Stomach (tissue), 8 donors: ENCODE measurements at regions not wholly inside any gene's neighbourhood (a gene's known extent, or its start where the extent isn't known, plus 50 kb on each side); places are given as distances from the start of the nearest gene placed in this dataset.

Experiments used
- DNase-seq, 2 donors: peaks; one replicate each; pipeline versions ENCODE4 v3.0.0 to v3.0.0-alpha.2; 2013 to 2019
- H3K27ac ChIP-seq, 5 donors: fragments of 200-600 bp in 4 of 5; sonication (generic) in 4 of 5; one replicate each; pipeline ENCODE4 v1.5.1; 2013 to 2019; ENCODE audit warnings: mild to moderate bottlenecking in 1 of 5, moderate library complexity in 1 of 5
- H3K27me3 ChIP-seq, 3 donors: fragments of 200-600 bp; sonication (generic); one replicate each; pipeline ENCODE4 v1.5.1; 2017 to 2019; ENCODE audit warnings: mixed run types in 1 of 3
- H3K36me3 ChIP-seq, 4 donors: fragments of 200-600 bp; sonication (generic); 1 replicate in 3 of 4; 2 replicates in 1 of 4; pipeline ENCODE4 v1.5.1; 2016 to 2019
- H3K4me1 ChIP-seq, 4 donors: fragments of 200-600 bp; sonication (generic); one replicate each; pipeline ENCODE4 v1.5.1; 2016 to 2019
- H3K4me3 ChIP-seq, 4 donors: fragments of 200-600 bp; sonication (generic) in 3 of 4; one replicate each; pipeline ENCODE4 v1.5.1; 2016 to 2019; ENCODE audit warnings: mild to moderate bottlenecking in 1 of 4
- H3K9me3 ChIP-seq, 4 donors: fragments of 200-600 bp; sonication (generic); one replicate each; pipeline ENCODE4 v1.5.1; 2016 to 2019
- CTCF ChIP-seq, 7 experiments: fragments of 450-650 bp in 4 of 7; fragments of 200-600 bp in 3 of 7; sonication (generic) in 3 of 7; IDR thresholded peaks; one replicate each; pipeline ENCODE4 v1.5.1; 2016 to 2019; ENCODE audit warnings: antibody characterized with exemption in 7 of 7, control low read depth in 2 of 7, mild to moderate bottlenecking in 1 of 7
- EP300 ChIP-seq: sonication (generic); formaldehyde crosslinking; IDR thresholded peaks from one replicate; pipeline ENCODE4 v1.6.1; 2017; ENCODE audit warnings: antibody characterized with exemption
- POLR2A ChIP-seq, 4 donors: fragments of 450-650 bp; IDR thresholded peaks; one replicate each; pipeline ENCODE4 v1.6.1; 2016; ENCODE audit warnings: antibody characterized with exemption in 4 of 4, control low read depth in 2 of 4, mild to moderate bottlenecking in 1 of 4, moderate library complexity in 1 of 4
- POLR2AphosphoS5 ChIP-seq, 3 donors: sonication (generic); formaldehyde crosslinking; IDR thresholded peaks; one replicate each; pipeline ENCODE4 v1.6.1; 2016; ENCODE audit warnings: antibody characterized with exemption in 3 of 3
- WGBS, 5 donors: extraction: QIAGEN DNeasy Blood & Tissue Kit in 3 of 5; methylation state at CpG; one replicate each; pipeline versions ENCODE4 v1.1.5 to v1.1.7; 2013 to 2018; 5-methylcytosine and 5-hydroxymethylcytosine counted together
- intact Hi-C: fragments of 100-400 bp; cut with DNase I; formaldehyde crosslinking; loops from one replicate; pipeline ENCODE4 v1.15.1; 2023; ENCODE audit warnings: low total_unique reads
- donor health status: healthy with polysubstance abuse.
- donor health status: Bipolar disorder and iron deficiency.
- donor health status: healthy.

GRCh38 chr5:133780619-133781280, 168.4 kb upstream of the FSTL4 start:
- no peaks in the 10 kb centered on the region for H3K36me3 ChIP-seq
- DNase-seq: no peak
- H3K27ac ChIP-seq: no peak overlapping the region
- intact Hi-C loops: no loop called here
- H3K4me3 ChIP-seq: no peak overlapping the region
- no peaks in the 10 kb centered on the region for H3K9me3 ChIP-seq
- 89 to 95% (median 94%) methylated on average over 8 of the region's 8 CpGs for WGBS, 5 donors
- TF ChIP-seq CTCF (IDR thresholded peaks at IDR 0.05) (no peak), POLR2AphosphoS5 (IDR thresholded peaks at IDR 0.05) (no peak), EP300 (no peak), POLR2A (IDR thresholded peaks at IDR 0.05) (no peak)
- no peaks in the 10 kb centered on the region for H3K4me1 ChIP-seq
- H3K27me3 ChIP-seq: no peaks in the 10 kb centered on the region

DNA sequence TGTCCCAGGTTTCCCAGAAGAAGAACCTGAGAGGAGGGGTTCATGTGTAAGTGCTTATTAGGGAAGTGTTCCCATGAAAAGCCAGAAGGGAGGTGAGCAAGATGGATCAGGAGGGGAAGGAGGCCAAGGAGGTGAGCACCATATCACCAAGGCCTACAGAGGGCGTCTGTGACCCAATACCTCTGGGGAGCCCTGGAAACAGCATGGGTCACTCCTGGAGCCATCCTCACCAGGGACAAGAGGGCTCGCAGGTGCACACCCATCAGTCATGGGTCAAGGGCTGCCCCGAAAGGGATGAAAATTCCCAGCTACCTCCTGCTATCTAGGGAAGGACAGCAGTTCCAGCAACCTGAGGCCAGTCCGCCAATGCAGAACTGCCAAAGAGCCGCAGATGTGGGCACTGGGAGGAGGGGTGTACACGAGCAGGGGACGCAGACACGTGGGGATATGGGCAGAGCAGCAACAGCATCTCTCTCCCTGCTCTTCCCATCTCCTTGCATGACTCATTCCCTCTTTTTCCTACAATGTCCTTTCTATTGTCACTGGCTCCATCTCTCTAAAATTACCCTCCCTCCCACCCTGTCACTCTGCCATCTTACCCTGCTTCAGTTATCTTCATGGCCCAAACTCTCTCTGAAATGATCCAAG, 167.6 kb upstream of the FSTL4 start:
- H3K4me3 ChIP-seq: no peak overlapping the region
- no peaks in the 10 kb centered on the region for H3K27me3 ChIP-seq
- DNase-seq: no peak
- H3K36me3 ChIP-seq: no peaks in the 10 kb centered on the region
- TF ChIP-seq POLR2AphosphoS5 (IDR thresholded peaks at IDR 0.05): no peak
- no peak for TF ChIP-seq CTCF (IDR thresholded peaks at IDR 0.05)
- no peak for TF ChIP-seq EP300
- no peak for TF ChIP-seq POLR2A (IDR thresholded peaks at IDR 0.05)
- 76 to 87% (median 83%) methylated on average over 7 to 8 of the region's 8 CpGs for WGBS, 5 donors
- no peaks in the 10 kb centered on the region for H3K4me1 ChIP-seq
- intact Hi-C loops: no loop called here
- H3K9me3 ChIP-seq: no peaks in the 10 kb centered on the region
- H3K27ac ChIP-seq: no peak overlapping the region

- no peak for TF ChIP-seq CTCF (IDR thresholded peaks at IDR 0.05)
- TF ChIP-seq POLR2A (IDR thresholded peaks at IDR 0.05): no peak
- TF ChIP-seq POLR2AphosphoS5 (IDR thresholded peaks at IDR 0.05): no peak
- TF ChIP-seq EP300: no peak
- no peaks in the 10 kb centered on the region for H3K4me1 ChIP-seq
- no peaks in the 10 kb centered on the region for H3K36me3 ChIP-seq
- H3K27me3 ChIP-seq: no peaks in the 10 kb centered on the region
- H3K4me3 ChIP-seq: no peak overlapping the region
- H3K27ac ChIP-seq: no peak overlapping the region
- H3K9me3 ChIP-seq: no peaks in the 10 kb centered on the region
- WGBS, 5 donors: 80 to 100% (median 91%) methylated on average over 4 to 5 of the region's 5 CpGs
- DNase-seq: no peak
- intact Hi-C loops: no loop called here
Observed at GRCh38 chr5:133778636-133779035, 166.3 kb upstream of the FSTL4 start.

DNA sequence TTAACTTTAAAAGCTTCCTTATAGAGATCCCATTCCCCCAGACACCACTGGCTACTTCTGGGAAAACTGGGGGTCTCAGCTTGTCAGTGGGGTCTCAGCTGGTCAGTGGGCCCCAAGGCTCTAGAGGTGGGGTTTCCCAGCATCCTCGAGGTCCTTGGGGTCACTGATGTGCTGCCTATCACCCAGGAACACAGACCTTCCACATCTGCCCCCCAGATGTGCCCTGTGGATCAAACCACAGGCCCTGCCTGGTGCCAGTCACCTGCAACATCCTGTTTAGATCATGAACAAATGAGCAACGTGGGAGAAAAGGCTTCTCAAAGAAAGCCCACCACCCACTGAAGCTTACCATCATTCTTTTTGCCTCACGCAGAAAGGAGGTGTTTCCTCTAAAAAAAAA, 165.6 kb upstream of the FSTL4 start:
- H3K36me3 ChIP-seq: no peaks in the 10 kb centered on the region
- H3K9me3 ChIP-seq: no peaks in the 10 kb centered on the region
- intact Hi-C loops: no loop called here
- no peaks in the 10 kb centered on the region for H3K4me1 ChIP-seq
- H3K27ac ChIP-seq: no peak overlapping the region
- TF ChIP-seq EP300 (no peak), CTCF (IDR thresholded peaks at IDR 0.05) (no peak), POLR2AphosphoS5 (IDR thresholded peaks at IDR 0.05) (no peak), POLR2A (IDR thresholded peaks at IDR 0.05) (no peak)
- WGBS, 5 donors: 49 to 66% (median 53%) methylated on average over 3 of the region's 3 CpGs
- no peak for DNase-seq
- H3K4me3 ChIP-seq: no peak overlapping the region
- H3K27me3 ChIP-seq: no peaks in the 10 kb centered on the region
